ENCODE measurements at regions not wholly inside any gene's neighbourhood (a gene's known extent, or its start where the extent isn't known, plus 50 kb on each side); places are given as distances from the start of the nearest gene placed in this dataset.
"Not testable (repeated sequence)": the region's sequence is repeated elsewhere in the genome, so short reads cannot be mapped to it uniquely, and the experiment has no call there.

- no peak for DNase-seq (ENCODE audit: low read depth in 2 of 2, low spot score in 1 of 2)
Measured at GRCh38 chr5:109989161-109989560, 299.4 kb downstream of the MAN2A1 start.

GRCh38 chr5:109989994-109990722 is 300.4 kb downstream of the MAN2A1 start:
- DNase-seq (ENCODE audit: low read depth in 2 of 2, low spot score in 1 of 2): no peak

- no peak for DNase-seq (ENCODE audit: low read depth in 2 of 2, low spot score in 1 of 2)
Measured at GRCh38 chr5:109990723-109991359, 301.1 kb downstream of the MAN2A1 start.

GRCh38 chr5:109992264-109992915 is 302.7 kb downstream of the MAN2A1 start:
- DNase-seq (ENCODE audit: low read depth in 2 of 2, low spot score in 1 of 2): no peak

DNA sequence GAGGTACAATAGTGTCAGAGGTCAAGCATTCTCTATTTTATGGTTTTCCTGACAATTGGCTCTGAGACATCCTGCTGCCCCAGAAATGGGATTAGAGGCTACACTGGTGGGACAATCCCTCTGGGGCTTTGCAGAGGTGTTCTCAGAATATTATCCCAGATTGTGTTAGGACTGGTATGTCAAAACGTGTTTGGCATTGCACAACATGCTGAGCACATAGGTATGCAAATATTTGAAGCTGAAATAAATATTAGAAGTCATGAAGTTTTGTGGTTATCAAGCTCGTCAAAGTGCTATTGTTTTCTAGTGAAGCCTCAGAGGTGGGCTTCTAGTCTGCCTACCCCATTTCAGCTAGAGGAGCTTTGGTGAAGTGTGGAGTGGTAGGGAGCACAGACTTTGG is 304.4 kb downstream of the MAN2A1 start:
- no peak for DNase-seq (ENCODE audit: low read depth in 2 of 2, low spot score in 1 of 2)

DNA sequence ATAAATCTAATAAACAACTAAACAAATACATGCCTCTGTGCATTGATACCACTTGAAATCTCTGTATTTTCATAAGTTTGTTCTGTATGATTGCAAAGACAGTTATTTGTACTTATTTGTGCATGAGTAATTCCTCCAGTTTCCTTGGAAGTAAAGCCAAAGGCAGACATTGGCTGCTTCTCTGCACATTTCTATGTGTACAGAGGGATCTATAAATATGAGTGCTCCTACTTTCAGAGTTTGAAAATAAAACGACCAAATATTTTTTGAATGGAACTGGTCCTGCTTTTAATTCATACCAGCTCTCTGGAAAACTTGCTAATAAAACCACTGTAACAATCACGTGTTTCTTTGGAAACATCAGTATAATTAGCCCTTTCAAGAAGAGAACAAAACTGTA is 306.5 kb downstream of the MAN2A1 start:
- DNase-seq (ENCODE audit: low read depth in 2 of 2, low spot score in 1 of 2): no peak

DNA sequence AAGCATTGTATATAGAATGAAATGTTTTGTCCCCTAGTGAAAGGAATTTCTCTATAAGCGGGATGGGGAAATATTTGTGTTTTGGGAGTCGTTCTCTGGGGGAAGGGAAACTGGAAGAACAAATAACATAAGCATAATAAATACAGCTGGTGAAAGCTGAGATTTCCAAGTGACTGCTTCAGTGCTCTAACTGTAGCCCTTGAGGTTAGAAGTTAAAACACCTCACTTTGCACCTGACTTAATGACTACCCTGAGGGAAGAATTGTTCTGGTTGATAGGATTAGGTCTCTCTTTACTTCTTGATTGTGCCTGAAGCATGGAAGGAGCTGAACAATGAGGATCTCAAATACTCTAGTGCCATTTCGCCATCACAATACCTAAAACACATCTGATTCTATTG is 307.4 kb downstream of the MAN2A1 start:
- DNase-seq (ENCODE audit: low read depth in 2 of 2, low spot score in 1 of 2): no peak

DNA sequence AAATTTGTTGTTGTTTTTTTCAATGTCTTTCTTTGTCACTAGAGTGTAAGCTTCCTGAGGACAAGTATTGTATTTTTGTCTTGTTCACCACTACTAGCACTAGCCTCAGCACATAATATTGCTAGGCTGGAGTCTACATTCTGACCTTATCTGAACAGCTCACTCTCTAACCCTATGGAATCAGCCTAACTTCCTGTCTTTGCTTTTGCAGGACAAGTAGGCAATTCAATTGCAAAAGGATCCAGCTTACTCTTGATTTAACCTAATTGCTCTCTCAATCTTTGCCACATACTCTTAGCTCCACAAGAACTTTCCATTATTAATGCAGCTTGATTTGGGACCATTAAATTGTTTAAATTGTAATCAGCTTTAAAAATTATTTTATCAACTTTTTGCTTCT is 308.5 kb downstream of the MAN2A1 start:
- no peak for DNase-seq (ENCODE audit: low read depth in 2 of 2, low spot score in 1 of 2)

DNA sequence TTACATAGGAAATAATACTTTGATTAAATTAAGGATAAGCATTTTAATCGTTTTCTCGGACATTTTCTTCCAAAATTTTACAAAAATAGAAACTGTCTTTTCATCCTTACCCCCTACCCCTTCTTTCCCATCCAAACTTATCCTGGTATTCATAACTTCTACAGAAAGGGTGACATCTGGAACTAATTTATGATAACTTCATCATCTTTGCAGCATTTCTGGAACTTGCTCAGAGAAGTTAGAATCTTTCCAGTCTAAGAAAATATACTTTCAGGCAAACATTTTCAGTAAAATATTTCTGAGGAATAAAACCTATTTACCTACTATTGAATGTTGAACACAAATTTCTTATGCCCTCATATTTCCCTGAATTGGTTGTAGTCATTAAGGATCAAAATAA is 309.0 kb downstream of the MAN2A1 start:
- no peak for DNase-seq (ENCODE audit: low read depth in 2 of 2, low spot score in 1 of 2)

- no peak for DNase-seq (ENCODE audit: low read depth in 2 of 2, low spot score in 1 of 2)
Measured at GRCh38 chr5:110001648-110002047, 311.9 kb downstream of the MAN2A1 start.

- no peak for DNase-seq (ENCODE audit: low read depth in 2 of 2, low spot score in 1 of 2)
Measured at GRCh38 chr5:110002652-110003051, 312.9 kb downstream of the MAN2A1 start.

DNA sequence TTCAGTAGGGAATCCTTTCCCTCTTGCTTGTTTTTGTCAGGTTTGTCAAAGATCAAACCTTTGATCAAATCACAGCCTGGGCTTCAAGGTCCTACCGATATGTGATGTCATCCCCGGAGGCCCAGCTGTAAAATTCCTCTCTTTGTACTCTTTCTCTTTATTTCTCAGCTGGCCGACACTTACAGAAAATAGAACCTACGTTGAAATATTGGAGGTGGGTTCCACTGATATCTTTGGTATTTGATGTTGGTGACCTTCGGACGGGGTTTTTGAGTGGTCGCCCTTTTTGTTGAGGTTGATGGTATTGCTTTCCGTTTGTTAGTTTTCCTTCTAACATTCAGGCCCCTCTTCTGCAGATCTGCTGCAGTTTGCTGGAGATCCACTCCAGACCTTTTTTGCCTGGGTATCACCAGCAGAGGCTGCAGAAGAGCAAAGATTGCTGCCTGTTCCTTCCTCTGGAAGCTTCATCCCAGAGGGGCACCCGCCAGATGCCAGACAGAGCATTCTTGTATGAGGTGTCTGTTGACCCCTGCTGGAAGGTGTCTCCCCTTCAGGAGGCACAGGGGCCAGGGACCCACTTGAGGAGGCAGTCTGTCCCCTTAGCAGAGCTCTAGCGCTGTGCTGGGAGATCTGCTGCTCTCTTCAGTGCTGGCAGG is 316.3 kb downstream of the MAN2A1 start:
- not testable (repeated sequence) for DNase-seq (ENCODE audit: low read depth in 2 of 2, low spot score in 1 of 2)

- no peak for DNase-seq (ENCODE audit: low read depth in 2 of 2, low spot score in 1 of 2)
Measured at GRCh38 chr5:110007101-110007500, 317.4 kb downstream of the MAN2A1 start.

DNA sequence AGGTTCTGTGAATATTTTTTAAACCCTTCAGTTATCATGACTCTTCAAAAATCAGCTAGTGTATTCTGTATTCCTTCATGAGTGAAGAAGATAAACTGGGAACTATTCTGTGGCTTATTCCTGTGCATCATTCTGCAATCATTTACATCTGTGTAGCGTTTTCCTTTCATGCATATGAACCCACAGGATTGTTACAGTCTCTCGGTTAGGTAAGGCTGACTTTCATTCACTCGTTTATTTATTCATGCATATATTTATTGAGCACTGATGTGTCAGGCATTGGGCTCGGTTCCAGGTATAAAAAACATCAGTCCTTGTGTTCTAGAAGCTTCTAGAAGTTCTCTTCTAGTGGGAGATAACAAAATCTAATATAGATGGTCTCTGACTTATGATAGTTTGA is 318.4 kb downstream of the MAN2A1 start:
- DNase-seq (ENCODE audit: low read depth in 2 of 2, low spot score in 1 of 2): no peak

- DNase-seq (ENCODE audit: low read depth in 2 of 2, low spot score in 1 of 2): no peak
Measured at GRCh38 chr5:110012145-110012544, 322.4 kb downstream of the MAN2A1 start.

DNA sequence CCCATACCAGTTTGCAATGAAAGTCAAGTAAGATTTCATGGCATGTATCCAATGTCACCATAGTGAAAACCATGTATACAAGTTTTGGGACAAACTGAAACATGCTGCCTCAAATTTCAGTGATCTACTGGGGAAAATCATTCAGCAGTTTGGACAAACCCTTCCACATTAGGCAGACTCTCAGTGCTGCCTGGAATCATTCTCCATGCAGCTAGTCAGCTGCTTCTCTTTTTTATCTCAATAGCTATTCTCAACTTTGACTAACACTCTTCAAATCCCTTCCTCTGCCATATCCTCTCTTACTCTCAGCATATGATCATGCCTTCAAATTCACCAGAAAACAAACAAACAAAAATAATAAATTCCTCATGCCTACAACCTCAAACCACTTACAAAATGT is 323.3 kb downstream of the MAN2A1 start:
- no peak for DNase-seq (ENCODE audit: low read depth in 2 of 2, low spot score in 1 of 2)

DNA sequence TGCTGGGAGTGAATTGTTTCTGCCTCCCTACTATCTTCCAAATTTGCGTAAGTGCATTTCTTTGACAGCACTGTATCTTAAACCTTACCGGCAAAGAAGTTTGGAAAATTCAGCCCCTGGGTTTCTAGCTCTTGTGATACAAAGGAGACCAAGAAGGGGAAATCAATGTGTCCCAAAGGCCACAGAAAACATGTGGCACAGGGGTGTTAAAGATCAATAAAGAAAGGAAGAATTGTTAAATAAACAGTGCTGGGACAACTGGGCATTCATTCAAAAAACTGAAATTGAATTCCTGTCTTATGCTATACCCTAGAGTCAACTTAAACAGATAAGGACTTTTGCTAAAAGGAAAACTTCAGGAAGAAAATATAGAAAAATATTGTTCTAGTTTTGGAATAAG is 328.1 kb downstream of the MAN2A1 start:
- no peak for DNase-seq (ENCODE audit: low read depth in 2 of 2, low spot score in 1 of 2)

DNA sequence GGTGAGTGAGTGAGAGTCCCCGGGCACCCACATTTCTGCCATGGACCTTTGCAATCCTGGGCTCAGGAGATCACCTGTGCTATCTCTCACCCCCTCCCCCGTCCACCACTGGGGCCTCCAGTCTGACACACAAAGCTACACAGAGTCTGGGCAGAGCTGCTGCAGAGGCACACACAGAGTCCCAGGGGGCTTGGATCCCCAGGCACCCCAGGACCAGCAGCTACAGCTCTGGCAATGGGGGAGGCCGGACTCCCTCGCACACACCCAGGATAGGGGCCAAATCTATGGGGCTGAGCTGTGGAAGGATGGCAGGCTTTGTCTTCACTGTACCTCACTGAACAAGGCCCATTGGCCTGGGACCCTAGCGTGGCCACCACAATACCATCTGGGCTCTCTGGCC is 328.8 kb downstream of the MAN2A1 start:
- no peak for DNase-seq (ENCODE audit: low read depth in 2 of 2, low spot score in 1 of 2)

DNA sequence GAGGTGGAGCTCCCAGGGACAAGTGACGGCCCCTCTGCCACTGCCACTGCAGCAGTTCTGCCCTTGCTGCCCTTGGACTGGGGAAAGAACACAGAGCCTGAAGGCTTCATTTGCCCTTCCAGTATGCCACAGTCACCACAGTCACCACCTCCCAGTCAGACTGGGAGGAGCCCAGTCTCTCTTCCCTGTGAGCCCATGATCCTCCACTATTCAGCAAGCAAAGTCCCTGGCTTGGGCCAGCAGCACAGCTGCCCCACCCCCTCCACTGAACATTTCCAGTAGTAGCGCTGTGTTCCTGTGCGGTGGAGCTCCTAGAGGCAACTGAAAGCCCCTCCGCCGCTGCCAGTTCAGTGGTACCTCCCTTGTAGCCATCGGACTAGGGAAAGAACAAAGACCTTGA is 329.4 kb downstream of the MAN2A1 start:
- no peak for DNase-seq (ENCODE audit: low read depth in 2 of 2, low spot score in 1 of 2)

DNA sequence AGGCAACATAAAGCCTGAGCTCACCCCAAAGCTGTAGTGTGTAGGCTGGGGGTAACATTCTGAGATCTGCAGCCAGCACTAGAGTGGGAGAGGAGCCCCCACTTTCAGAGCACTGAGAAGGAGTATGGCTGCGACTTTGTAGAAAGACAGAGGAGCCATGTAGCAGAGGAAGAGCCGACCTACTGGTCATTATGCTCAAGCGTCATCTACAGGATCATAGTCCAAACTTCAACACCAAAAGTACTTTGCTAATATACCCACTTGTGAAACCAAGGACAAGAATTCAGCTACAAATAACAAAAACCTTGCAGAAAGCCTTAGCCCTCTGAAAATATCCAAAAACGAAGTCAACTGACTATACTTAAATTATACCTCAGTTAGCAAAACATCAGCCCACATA is 330.1 kb downstream of the MAN2A1 start:
- no peak for DNase-seq (ENCODE audit: low read depth in 2 of 2, low spot score in 1 of 2)

DNA sequence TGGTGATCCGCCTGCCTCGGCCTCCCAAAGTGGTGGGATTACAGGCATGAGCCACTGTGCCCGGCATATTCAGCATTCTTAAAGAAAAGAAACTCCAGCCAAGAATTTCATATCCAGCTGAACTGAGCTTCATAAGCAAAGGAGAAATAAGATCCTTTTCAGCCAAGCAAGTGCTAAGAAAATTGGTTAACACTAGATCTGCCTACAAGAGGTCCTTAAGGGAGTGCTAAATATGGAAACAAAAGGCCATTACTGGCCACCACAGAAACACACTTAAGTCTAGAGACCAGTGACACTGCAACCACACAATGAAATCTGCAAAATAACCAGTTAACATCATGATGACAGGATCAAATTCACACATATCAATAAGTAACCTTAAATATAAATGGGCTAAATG is 331.5 kb downstream of the MAN2A1 start:
- no peak for DNase-seq (ENCODE audit: low read depth in 2 of 2, low spot score in 1 of 2)

DNA sequence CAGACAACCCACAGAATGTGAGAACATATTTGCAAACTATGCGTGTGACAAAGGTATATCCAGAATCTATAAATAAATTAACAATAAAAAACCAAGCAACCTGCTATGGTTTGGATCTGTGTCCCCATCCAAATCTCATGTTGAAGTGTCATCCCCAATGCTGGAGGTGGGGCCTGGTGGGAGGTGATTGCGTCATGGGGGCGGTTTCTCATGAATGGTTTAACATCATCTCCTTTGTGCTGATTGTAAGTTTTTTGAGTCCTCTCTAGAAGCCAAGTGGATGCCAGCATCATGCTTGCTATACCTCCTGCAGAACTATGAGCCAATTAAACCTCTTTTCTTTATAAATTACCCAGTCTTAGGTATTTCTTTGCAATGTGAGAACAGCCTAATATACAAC is 335.4 kb downstream of the MAN2A1 start:
- DNase-seq (ENCODE audit: low read depth in 2 of 2, low spot score in 1 of 2): no peak

All from stimulated activated CD8-positive, alpha-beta memory T cell treated with anti-CD3 and anti-CD28 coated beads, Interleukin-4, amount 100 ng/mL, for 1 hour (primary cell).